HG03103 (cell line): ENCODE measurements at regions not wholly inside any gene's neighbourhood (a gene's known extent, or its start where the extent isn't known, plus 50 kb on each side); places are given as distances from the start of the nearest gene placed in this dataset.

Experiments
- ATAC-seq: cut with Tn5 transposase; IDR thresholded peaks from one replicate; pipeline ENCODE4 v1.9.1; 2021; ENCODE audit warnings: low read depth; ENCODE audit not compliant: unreplicated experiment

DNA sequence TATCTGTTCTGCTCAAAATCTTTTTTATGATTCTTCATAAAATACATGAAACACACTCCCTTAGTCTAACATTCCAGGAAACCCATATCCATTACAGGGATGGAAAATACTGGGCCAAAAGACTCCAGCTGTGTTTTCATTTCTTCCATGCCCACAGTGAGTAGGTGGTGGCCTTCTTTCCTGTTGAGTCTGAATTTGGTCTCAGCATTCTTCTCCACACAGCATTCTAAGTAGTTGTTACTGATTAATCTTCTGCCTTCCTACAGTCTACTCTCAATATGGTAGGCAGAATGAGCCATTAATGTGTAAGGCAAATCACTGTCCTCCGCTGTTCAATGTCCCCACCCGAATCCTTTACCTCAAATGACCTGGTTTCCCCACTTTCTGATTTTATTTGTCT is 370.6 kb upstream of the RPS6KA3 start:
- ATAC-seq = no peak

DNA sequence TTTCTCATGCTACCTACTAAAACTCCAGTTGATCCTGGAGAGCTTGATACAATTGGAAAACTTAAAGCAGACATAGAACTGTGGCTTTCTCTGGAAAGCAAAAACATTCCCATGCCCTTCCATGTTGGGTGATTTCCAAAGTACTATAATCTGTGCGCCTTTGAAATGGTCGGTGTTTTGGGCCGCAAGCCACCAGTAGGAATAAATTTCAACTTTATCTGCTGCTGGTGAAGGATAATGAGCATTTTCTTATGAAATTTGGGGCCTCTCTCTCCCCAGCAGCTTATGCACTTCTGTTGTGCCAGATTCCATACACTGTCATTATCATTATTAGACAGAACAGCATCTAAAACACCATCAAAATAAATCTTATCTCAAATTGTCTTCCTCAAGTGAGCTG is 366.7 kb upstream of the RPS6KA3 start:
- ATAC-seq = no peak

DNA sequence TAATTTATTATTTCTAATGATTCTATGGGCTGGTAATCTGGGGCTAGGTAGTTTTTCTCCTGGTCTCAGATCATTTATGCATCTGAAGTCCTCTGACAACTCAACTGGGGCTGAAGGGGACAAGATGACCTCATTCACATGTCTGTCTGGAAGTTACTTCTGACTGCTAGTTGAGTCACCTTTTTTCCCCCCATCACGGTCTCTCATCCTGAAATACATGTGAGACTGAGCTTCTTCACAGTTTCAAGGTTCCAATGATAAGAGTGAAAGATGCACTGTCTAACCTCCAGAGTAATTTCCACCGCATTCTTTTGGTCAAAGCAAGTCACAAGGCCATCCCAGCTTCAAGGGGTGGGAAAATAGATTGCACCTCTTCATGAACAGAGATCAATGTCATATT is 356.7 kb upstream of the RPS6KA3 start:
- ATAC-seq = no peak

DNA sequence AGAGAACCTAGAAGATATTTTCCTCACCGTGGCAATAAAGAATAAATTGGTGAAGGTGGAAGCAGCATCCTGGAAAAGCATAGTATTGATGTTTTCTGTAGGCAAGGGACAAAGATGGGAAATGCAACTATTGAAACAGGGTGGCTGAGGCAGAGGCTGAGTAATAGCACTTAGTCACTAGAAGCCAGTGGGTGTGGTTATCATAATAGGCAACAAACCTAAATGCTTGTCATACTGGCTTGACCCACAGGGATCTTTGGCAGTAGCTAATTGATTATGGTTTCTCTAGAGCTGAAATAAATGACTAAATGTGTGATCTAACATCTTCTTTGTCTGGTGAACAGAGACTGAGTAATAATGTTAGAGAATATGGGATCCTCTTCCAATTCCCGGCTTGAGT is 353.6 kb upstream of the RPS6KA3 start:
- no peak for ATAC-seq

DNA sequence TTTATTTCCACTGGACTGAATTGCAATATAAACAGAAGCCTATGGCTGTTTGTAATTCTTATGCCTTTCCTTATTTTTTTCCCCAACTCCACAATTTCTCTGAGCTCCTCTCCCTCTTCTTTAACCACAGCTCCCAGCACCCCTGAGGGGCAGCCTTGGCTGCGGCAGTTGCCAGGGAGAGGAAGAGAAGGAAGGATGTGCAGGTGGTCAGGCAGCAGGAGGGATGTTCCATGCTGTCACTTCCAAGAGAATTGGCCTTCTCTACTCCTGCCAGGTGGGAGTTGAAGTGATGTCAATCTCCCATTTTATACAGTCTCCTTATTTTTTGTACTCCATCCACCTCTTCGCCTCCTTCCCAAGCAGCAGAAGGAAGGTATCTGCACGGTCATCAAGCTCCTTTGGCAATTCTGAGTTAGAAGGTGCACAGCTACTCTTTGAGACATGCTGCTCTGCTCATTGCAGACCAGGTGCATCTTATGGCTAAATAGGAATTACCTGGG is 343.3 kb upstream of the RPS6KA3 start:
- ATAC-seq = no peak

DNA sequence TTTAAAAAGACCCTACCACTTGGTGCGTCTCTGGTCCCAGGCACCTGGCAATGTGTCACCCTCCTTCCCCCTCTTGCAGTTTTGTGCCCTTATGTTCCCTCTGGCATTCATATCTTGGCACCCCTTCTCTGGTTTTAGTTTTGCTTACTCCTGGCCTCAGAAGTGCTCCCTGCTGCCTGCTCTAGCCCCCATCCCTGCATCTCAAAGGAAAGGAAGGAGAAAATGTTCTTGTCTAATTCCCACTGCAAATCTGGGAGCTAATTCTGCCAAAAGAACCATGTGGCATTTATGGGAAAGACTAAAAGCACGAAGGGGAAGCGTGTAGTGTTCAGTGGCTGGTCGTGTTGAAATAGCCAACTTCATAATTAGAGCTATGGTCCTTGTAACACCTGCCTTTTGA is 340.1 kb upstream of the RPS6KA3 start:
- no peak for ATAC-seq

- no peak for ATAC-seq
Observed at GRCh38 chrX:20596856-20597255, 330.1 kb upstream of the RPS6KA3 start.

DNA sequence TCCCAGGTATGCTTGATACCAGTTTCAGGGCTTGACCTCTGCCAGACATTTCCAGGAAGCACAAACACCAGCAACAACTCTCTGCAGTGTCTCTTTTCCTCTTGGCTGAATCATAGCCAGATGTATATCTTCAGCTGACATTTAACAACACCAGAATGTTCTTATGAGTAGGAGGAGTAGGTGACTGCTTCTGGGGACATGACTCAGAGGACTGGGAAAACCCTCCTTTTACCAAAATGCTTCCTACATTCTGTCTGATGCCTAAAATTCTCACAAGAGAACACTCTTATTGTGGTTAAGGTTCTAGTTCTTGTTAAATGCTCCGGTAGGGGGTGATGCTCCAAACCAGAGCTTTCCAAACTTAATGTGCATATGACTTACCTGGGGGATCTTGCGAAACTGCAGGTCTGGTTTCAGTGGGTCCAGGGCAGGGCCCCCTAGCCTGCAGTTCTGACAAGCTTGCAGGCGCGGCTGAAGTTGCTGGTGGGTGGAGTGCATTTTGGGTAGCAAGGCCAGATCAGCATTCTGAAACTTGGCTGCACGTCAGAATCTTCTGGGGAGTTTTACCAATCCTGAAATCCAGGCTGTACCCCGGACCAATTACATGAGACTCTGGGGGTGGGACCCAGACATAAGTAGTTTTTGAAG is 329.3 kb upstream of the RPS6KA3 start:
- no peak for ATAC-seq

- no peak for ATAC-seq
Observed at GRCh38 chrX:20594985-20595384, 328.3 kb upstream of the RPS6KA3 start.

- no peak for ATAC-seq
Observed at GRCh38 chrX:20593836-20594235, 327.1 kb upstream of the RPS6KA3 start.

GRCh38 chrX:20593402-20593801 is 326.7 kb upstream of the RPS6KA3 start:
- no peak for ATAC-seq

DNA sequence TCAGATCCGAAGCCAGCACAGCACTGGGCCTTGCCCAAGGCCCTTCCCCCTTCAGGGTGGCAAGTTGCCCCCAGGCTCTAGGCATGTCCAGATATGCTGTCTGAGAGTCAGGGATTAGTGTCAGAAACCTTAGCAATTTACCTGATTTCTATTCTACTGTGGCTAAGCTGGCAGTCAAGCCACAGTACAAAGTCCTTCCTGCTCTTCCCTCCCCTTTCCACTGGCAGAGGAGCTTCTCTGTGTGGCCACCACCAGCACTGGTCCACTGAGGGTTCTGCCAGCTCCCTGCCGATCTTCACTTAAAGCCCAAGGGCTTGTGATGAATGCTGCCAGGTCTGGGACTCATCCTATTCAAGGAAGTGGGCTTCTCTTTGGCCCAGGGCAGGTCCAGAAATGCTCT is 324.5 kb upstream of the RPS6KA3 start:
- no peak for ATAC-seq

DNA sequence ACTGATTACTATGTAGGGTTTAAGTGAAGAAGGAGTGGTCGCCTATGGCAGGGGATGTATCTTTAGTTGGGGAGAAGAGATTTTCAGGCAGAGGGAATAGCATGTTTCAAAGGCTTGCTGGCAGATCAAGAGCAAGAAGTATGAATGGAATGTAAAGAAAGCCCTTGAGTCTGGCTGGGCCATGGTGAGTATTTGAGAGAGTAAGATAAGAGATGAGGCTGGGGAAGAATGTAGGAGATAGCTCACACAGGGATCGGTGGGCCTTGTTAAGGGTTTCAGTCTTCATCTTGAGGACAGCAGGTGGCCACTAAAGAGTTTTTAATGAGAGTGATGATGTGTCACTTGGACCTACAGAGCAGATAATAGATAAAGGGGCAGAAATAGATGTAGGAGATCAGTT is 319.1 kb upstream of the RPS6KA3 start:
- no peak for ATAC-seq

- ATAC-seq = no peak
Observed at GRCh38 chrX:20571611-20572010, 304.9 kb upstream of the RPS6KA3 start.

DNA sequence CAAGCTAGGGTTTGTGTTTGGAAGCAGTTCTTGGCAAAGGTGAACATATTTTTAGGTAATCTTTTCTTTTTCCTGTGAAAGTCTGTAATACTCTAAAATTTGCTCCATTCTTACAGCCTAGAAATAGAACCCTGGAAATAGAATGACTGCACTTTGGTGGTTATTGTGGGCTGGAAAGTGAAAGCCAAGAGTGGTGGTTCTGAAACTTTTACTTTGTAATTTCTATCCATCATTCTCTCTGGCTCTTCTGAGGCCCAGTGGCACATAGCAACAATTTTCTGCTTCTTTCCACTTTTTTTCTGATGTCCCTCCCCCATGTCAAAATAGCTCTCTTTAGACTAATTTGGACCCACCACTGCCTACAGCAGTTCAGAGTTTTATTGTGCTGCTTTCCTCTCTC is 300.4 kb upstream of the RPS6KA3 start:
- ATAC-seq = no peak

- no peak for ATAC-seq
Observed at GRCh38 chrX:20547611-20548051, 280.9 kb upstream of the RPS6KA3 start.

DNA sequence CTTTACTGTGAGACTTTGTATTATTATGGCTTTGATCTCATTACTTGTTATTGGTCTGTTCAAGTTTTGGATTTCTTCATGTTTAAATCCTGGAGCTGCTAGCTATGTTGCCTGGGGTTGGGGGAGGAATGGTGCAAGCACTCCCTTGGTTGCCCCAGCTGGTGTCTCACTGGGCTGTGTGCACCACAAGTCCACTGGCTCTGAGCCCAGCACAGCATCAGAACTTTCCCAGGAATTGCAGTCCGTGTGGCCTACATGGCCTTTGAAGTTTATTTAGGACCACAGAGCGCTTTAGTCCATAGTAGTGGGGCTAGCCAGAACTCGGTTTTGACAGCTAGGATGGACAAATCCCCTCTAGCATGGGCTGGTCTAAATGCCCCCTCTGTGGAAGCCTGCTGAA is 278.8 kb upstream of the RPS6KA3 start:
- ATAC-seq = no peak

- ATAC-seq = no peak
Observed at GRCh38 chrX:20542072-20542471, 275.4 kb upstream of the RPS6KA3 start.

DNA sequence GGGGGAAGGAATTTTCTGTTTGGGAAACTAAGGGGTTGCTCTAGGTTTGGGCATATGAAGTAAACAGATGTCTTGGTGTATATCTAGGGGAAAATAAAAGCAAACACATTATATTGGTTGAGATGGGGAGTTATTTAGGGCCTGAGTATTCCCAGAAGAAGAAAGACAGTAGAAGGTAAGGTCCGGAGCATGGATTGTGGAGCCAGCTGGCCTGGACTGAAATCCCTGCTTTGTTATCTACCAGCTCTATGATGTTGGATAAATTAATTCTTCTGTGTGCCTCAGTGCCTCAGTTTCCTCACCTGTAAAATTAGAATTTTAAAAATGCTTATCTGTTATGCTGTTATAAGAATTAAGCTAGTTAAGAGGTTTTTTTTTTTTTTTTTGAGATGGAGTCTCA is 272.3 kb upstream of the RPS6KA3 start:
- no peak for ATAC-seq

GRCh38 chrX:20531667-20532066 is 265.0 kb upstream of the RPS6KA3 start:
- ATAC-seq = no peak

DNA sequence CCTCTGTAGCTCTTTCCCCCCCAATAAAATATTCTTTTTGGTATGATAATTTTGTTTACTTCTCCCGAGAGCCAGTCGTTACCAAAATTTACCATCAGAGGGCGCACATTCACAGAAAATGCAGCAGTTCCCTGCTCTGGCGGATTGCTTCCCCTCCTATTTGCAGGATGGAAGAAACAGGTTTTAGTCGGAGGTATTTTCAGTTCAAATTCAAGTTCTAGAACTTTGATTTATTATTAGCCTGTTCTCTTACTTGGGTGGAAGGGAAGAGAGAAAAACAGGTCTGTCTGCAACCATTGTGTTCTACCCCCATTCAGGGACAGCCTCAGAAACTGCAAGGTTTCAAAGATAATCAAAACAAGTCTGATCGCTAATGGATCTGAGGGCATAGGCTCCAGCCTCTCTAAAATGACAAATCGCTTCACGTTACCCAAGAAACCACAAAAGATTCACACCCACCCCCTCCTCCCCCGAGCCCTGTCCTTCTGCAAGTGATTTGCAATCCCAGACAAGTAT is 263.8 kb upstream of the RPS6KA3 start:
- no peak for ATAC-seq

DNA sequence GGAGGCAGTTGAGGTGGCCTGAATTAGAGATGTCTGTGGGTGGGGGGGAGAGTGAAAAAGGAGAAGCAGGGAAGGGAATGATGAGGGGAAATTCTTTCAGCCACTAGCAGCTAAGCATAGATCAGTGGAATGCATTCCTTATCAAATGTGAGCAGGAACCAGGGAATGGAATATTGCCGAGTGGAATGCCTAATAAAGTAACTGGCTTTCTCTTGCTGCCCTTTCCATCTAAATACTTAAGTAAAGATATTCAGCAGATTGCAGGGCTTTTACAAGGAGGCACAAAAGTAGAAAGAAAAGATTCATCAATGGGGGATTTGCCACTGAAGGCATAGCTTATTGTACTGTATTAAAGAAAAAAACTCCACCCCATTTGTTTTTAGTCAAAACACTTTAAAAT is 263.0 kb upstream of the RPS6KA3 start:
- no peak for ATAC-seq

GRCh38 chrX:20529301-20529700 is 262.6 kb upstream of the RPS6KA3 start:
- no peak for ATAC-seq
